PFSK-1 (cell line): ENCODE measurements at regions not wholly inside any gene's neighbourhood (a gene's known extent, or its start where the extent isn't known, plus 50 kb on each side); places are given as distances from the start of the nearest gene placed in this dataset.

Source experiments
- FOXP2 ChIP-seq: optimal IDR thresholded peaks from 2 replicates; pipeline ENCODE3; 2011; ENCODE audit warnings: borderline replicate concordance, control low read depth, inconsistent platforms; ENCODE audit not compliant: insufficient read depth; ENCODE audit errors: extremely low read length, extremely low read depth
- POLR2AphosphoS5 ChIP-seq: IDR thresholded peaks from 2 replicates; pipeline ENCODE4 v1.6.1; 2012; ENCODE audit warnings: low read depth, mild to moderate bottlenecking, control low read depth, low read length, moderate library complexity

DNA sequence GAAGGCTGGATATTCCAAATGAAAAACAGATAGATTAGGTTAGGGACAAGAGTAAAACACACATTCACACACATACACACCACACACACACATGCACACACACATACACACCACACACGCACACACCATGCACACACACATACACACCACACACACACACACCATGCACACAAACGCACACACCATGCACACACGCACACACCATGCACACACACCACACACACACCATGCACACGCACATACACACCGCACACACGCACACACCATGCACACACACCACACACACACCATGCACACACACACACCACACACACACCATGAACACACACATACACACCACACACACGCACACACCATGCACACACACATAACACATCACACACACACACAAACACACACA is 203.7 kb upstream of the ZFHX3 start:
- TF ChIP-seq FOXP2 (no peak), POLR2AphosphoS5 (no peak)
